Pancreas (tissue), 10 donors: ENCODE measurements at regions not wholly inside any gene's neighbourhood (a gene's known extent, or its start where the extent isn't known, plus 50 kb on each side); places are given as distances from the start of the nearest gene placed in this dataset.

Source experiments
- ATAC-seq, 4 donors: fragments of 200-7000 bp; cut with Tn5 transposase; one replicate each; pipeline versions ENCODE4 v1.8.0 to v1.9.1; 2020; ENCODE audit warnings: mild to moderate bottlenecking in 4 of 4, moderate library complexity in 4 of 4
- DNase-seq, 6 donors: peaks; one replicate each; pipeline ENCODE4 v3.0.0-alpha.2; 2020
- FAIRE-seq: peaks from 2 replicates; lab custom pipeline; 2012; peaks lifted over from hg19 to GRCh38; lab: Jason Lieb, UNC
- H3K27ac ChIP-seq, 4 donors: fragments of 200-600 bp; sonication (generic); 1 replicate in 3 of 4; 2 replicates in 1 of 4; pipeline versions ENCODE4 v1.5.0 to v1.8.0; 2020
- H3K27me3 ChIP-seq, 4 donors: fragments of 200-600 bp; one replicate each; pipeline ENCODE4 v1.8.0; 2021
- H3K36me3 ChIP-seq, 3 donors: fragments of 200-600 bp; sonication (generic) in 1 of 3; one replicate each; pipeline versions ENCODE4 v1.5.0 to v1.8.0; 2020 to 2021
- H3K4me1 ChIP-seq, 3 donors: fragments of 200-600 bp; one replicate each; pipeline ENCODE4 v1.8.0; 2021
- H3K4me3 ChIP-seq, 4 donors: fragments of 200-600 bp; sonication (generic) in 2 of 4; one replicate each; pipeline versions ENCODE4 v1.5.0 to v1.8.0; 2020 to 2021
- H3K9me3 ChIP-seq, 4 donors: fragments of 200-600 bp; one replicate each; pipeline ENCODE4 v1.8.0; 2021
- WGBS, 2 donors: extraction: QIAGEN DNeasy Blood & Tissue Kit; methylation state at CpG; one replicate each; pipeline ENCODE4 v1.1.7; 2013; 5-methylcytosine and 5-hydroxymethylcytosine counted together
- intact Hi-C, 3 donors: fragments of 100-400 bp; cut with DNase I; formaldehyde crosslinking; loops; one replicate each; pipeline versions ENCODE4 v1.11.1 to v1.14.2; 2022
- TF ChIP-seq, protein P1 (sequence below), 4 donors: fragments of 200-600 bp; sonication (generic) in 3 of 4; IDR thresholded peaks; one replicate each; pipeline versions ENCODE4 v1.5.0 to v1.8.0; 2021; ENCODE audit warnings: antibody characterized with exemption in 4 of 4
- donor health status: healthy with polysubstance abuse.
- donor health status: DM: no; HTN: no; CAD: no; lungs with moderate emphysema.
- donor health status: DM: no; HTN: no; CAD: no.
- donor health status: control.
- donor health status: control.
- donor health status: Bipolar disorder and iron deficiency.
- donor health status: DM: yes; HTN: yes; CAD: no.
- donor health status: DM: no; HTN: no; CAD: no.
- donor health status: DM: no; HTN: no; CAD: no.
- donor health status: DM: yes; HTN: yes; CAD: no.

DNA sequence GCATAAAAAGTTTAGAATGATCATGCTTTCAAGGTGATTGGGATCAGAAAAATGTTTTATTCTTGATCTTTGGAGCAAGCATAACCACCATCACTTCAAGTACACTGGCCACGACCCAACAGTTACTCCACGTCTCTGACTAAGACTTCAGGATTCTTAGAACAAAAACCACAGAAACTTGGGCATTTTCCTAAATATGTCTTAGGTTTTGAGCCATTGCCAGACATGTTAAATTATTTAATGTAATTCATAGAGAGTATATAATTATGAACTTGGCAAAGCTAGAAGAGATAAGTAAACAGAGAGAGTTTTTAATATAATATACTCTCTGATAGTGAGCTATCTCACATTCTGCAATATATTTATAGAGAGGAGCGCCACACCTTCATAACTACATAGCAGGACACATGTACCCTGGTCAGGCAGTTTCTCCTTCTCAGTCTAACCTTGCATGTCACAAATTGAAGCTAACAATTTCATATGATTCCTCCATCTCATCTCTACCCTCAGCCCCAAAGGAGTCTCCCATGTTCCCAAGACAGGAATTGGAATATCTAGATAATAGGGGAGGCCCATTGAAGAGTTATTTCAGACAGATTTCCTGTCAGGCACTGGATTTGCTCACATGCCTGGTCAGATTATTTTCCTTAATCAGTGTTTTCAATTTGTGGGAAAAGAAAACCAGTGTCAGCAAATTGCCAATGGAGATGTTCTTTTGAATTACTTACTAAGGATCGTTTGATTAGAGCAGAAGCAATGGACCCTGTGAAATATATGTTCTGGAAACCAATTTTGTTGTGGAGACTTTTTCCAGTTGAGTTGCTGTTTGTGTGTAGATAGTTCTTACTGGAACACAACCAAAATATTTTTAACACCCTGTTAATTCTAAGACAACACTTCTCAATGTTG, 61.7 kb upstream of the GUCY1A1 start:
- H3K27me3 ChIP-seq, result no peaks in the 10 kb centered on the region
- H3K9me3 ChIP-seq, result no peaks in the 10 kb centered on the region
- H3K4me1 ChIP-seq, result no peaks in the 10 kb centered on the region
- H3K4me3 ChIP-seq, result no peak overlapping the region
- no peak for ATAC-seq
- H3K27ac ChIP-seq, result no peak overlapping the region
- intact Hi-C loops, result no loop called here
- TF ChIP-seq, protein P1, sequence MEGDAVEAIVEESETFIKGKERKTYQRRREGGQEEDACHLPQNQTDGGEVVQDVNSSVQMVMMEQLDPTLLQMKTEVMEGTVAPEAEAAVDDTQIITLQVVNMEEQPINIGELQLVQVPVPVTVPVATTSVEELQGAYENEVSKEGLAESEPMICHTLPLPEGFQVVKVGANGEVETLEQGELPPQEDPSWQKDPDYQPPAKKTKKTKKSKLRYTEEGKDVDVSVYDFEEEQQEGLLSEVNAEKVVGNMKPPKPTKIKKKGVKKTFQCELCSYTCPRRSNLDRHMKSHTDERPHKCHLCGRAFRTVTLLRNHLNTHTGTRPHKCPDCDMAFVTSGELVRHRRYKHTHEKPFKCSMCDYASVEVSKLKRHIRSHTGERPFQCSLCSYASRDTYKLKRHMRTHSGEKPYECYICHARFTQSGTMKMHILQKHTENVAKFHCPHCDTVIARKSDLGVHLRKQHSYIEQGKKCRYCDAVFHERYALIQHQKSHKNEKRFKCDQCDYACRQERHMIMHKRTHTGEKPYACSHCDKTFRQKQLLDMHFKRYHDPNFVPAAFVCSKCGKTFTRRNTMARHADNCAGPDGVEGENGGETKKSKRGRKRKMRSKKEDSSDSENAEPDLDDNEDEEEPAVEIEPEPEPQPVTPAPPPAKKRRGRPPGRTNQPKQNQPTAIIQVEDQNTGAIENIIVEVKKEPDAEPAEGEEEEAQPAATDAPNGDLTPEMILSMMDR (IDR thresholded peaks at IDR 0.05), result no peak
- DNase-seq, result no peak
- 73 to 81% methylated on average over 4 of the region's 4 CpGs for WGBS, 2 donors
- no peak for FAIRE-seq
- H3K36me3 ChIP-seq, result no peaks in the 10 kb centered on the region

DNA sequence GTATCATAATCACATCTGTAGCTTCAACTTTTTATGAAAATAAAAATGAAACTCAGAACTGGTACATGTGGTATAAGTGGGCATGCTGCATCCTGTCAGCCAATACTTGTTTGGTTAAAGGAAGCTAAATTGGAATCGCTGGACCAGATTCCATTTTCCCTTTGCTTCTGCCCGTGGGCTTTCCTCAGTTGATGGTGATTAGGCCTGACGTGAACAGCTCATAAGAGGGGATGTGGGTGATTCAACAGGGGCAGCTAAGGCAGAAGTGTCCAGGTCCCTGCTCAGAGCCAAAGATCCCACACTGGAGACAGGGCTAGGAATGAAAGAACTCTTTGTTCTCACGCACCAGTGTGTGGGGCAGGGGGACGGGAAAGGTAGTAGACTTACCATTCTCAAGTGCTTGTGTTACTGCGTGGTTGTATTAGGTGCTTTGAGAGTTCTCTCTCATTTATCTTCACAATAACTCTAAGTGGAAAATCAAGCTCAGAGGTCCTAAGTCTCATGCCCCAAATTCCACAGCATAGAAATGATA, 63.2 kb upstream of the GUCY1A1 start:
- Histone ChIP-seq H3K4me1 (no peaks in the 10 kb centered on the region), H3K9me3 (no peaks in the 10 kb centered on the region), H3K4me3 (no peak overlapping the region), H3K27ac (no peak overlapping the region), H3K27me3 (no peaks in the 10 kb centered on the region), H3K36me3 (no peaks in the 10 kb centered on the region)
- ATAC-seq (no peak), FAIRE-seq (no peak), DNase-seq (no peak)
- WGBS, 2 donors, result 65 to 67% methylated on average over 6 of the region's 6 CpGs
- intact Hi-C loops, result no loop called here
- TF ChIP-seq, protein P1 (IDR thresholded peaks at IDR 0.05), result no peak

DNA sequence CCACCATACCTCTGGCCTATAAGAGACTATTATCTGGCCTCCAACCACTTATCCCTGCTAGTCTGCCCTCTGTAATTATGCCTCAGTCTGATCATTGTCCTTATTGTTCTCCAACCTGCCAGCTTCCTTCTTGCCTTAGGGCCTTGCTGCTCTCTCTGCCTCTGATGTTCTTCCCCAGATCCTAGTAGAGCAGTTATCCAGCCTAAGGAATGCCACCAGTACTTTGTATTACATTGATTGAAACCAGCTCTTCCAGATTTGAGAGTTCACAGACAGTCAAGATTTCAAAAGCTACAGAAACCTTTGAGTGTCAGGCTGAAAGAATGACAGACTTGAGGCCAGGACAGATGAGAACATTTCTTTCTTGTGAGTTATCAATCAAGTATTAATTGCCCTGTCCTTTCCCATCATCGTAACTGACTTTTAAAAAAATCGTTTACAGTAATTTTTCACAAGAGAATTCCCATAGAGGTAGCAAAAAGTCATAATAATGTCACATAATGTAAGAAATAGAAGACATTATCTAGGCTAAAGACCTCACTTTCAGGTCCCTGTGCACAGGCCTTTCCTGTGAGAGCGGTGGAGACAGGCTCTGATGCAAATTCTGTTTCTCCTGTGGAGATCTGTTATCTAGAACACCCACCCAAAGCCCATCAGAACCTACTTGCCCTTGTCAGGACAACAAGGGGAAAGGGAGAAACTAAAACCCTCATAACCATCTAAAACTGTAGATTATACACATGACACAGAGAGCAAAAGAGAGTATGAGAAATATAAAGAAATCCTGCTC, 64.1 kb upstream of the GUCY1A1 start:
- FAIRE-seq (no peak), ATAC-seq (no peak), DNase-seq (no peak)
- H3K9me3 ChIP-seq, result no peaks in the 10 kb centered on the region
- intact Hi-C loops, result no loop called here
- WGBS, 2 donors, result 58 to 62% methylated on average over 3 of the region's 3 CpGs
- TF ChIP-seq, protein P1 (IDR thresholded peaks at IDR 0.05), result no peak
- no peaks in the 10 kb centered on the region for H3K27me3 ChIP-seq
- no peak overlapping the region for H3K4me3 ChIP-seq
- no peak overlapping the region for H3K27ac ChIP-seq
- H3K4me1 ChIP-seq, result no peaks in the 10 kb centered on the region
- no peaks in the 10 kb centered on the region for H3K36me3 ChIP-seq

DNA sequence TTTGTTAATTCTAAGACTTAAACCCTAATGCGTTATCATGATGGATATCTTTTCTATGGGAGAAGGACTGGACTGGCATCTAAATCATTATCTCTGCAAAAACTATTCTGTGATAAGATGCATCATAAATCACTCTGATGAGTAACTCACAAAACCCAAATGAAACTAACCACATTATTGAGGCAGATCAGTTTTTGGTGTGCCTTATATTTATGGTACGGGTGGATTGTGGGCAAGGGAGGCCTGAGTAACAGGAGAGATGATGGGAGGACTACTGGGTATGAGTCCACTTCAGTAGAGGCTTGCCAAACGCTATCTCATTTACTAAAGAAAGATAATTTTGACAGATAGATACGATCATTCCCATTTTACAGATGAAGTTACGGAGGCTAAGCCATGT, 66.4 kb upstream of the GUCY1A1 start:
- ATAC-seq, result no peak
- no peak for FAIRE-seq
- intact Hi-C loops, result no loop called here
- no peaks in the 10 kb centered on the region for H3K9me3 ChIP-seq
- no peak overlapping the region for H3K4me3 ChIP-seq
- H3K4me1 ChIP-seq, result peaks cover 0 to 5% (median 0%) of the 10 kb centered on the region in 3 donors
- TF ChIP-seq, protein P1 (IDR thresholded peaks at IDR 0.05), result no peak
- no peak for DNase-seq
- no peaks in the 10 kb centered on the region for H3K36me3 ChIP-seq
- H3K27me3 ChIP-seq, result no peaks in the 10 kb centered on the region
- 61 to 75% methylated on average over 5 of the region's 5 CpGs for WGBS, 2 donors
- H3K27ac ChIP-seq, result no peak overlapping the region
